ENCODE measurements at regions not wholly inside any gene's neighbourhood (a gene's known extent, or its start where the extent isn't known, plus 50 kb on each side); places are given as distances from the start of the nearest gene placed in this dataset.

- TF ChIP-seq EZH2phosphoT487 (IDR thresholded peaks at IDR 0.05; ENCODE audit: unreplicated experiment) (no peak), REST (IDR thresholded peaks at IDR 0.05; ENCODE audit: unreplicated experiment) (no peak), POLR2AphosphoS5 (IDR thresholded peaks at IDR 0.05; ENCODE audit: low read depth) (no peak), EZH2 (IDR thresholded peaks at IDR 0.05; ENCODE audit: low read depth, unreplicated experiment) (no peak), JUNB (IDR thresholded peaks at IDR 0.05; ENCODE audit: unreplicated experiment) (no peak), CREB1 (CRISPR knock-in tag; IDR thresholded peaks at IDR 0.05; ENCODE audit: low read depth) (no peak), NANOG (IDR thresholded peaks at IDR 0.05; ENCODE audit: borderline replicate concordance) (no peak), ZNF114 (CRISPR knock-in tag; IDR thresholded peaks at IDR 0.05) (no peak), STAT1 (IDR thresholded peaks at IDR 0.05; ENCODE audit: unreplicated experiment) (no peak)
- TF ChIP-seq, protein P1, sequence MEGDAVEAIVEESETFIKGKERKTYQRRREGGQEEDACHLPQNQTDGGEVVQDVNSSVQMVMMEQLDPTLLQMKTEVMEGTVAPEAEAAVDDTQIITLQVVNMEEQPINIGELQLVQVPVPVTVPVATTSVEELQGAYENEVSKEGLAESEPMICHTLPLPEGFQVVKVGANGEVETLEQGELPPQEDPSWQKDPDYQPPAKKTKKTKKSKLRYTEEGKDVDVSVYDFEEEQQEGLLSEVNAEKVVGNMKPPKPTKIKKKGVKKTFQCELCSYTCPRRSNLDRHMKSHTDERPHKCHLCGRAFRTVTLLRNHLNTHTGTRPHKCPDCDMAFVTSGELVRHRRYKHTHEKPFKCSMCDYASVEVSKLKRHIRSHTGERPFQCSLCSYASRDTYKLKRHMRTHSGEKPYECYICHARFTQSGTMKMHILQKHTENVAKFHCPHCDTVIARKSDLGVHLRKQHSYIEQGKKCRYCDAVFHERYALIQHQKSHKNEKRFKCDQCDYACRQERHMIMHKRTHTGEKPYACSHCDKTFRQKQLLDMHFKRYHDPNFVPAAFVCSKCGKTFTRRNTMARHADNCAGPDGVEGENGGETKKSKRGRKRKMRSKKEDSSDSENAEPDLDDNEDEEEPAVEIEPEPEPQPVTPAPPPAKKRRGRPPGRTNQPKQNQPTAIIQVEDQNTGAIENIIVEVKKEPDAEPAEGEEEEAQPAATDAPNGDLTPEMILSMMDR (conservative IDR thresholded peaks at IDR 0.05; ENCODE audit: low read depth in 2 of 2) = no peak
- TF ChIP-seq, protein P2, sequence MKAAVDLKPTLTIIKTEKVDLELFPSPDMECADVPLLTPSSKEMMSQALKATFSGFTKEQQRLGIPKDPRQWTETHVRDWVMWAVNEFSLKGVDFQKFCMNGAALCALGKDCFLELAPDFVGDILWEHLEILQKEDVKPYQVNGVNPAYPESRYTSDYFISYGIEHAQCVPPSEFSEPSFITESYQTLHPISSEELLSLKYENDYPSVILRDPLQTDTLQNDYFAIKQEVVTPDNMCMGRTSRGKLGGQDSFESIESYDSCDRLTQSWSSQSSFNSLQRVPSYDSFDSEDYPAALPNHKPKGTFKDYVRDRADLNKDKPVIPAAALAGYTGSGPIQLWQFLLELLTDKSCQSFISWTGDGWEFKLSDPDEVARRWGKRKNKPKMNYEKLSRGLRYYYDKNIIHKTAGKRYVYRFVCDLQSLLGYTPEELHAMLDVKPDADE (IDR thresholded peaks at IDR 0.05) = no peak
- TF ChIP-seq, protein P3, sequence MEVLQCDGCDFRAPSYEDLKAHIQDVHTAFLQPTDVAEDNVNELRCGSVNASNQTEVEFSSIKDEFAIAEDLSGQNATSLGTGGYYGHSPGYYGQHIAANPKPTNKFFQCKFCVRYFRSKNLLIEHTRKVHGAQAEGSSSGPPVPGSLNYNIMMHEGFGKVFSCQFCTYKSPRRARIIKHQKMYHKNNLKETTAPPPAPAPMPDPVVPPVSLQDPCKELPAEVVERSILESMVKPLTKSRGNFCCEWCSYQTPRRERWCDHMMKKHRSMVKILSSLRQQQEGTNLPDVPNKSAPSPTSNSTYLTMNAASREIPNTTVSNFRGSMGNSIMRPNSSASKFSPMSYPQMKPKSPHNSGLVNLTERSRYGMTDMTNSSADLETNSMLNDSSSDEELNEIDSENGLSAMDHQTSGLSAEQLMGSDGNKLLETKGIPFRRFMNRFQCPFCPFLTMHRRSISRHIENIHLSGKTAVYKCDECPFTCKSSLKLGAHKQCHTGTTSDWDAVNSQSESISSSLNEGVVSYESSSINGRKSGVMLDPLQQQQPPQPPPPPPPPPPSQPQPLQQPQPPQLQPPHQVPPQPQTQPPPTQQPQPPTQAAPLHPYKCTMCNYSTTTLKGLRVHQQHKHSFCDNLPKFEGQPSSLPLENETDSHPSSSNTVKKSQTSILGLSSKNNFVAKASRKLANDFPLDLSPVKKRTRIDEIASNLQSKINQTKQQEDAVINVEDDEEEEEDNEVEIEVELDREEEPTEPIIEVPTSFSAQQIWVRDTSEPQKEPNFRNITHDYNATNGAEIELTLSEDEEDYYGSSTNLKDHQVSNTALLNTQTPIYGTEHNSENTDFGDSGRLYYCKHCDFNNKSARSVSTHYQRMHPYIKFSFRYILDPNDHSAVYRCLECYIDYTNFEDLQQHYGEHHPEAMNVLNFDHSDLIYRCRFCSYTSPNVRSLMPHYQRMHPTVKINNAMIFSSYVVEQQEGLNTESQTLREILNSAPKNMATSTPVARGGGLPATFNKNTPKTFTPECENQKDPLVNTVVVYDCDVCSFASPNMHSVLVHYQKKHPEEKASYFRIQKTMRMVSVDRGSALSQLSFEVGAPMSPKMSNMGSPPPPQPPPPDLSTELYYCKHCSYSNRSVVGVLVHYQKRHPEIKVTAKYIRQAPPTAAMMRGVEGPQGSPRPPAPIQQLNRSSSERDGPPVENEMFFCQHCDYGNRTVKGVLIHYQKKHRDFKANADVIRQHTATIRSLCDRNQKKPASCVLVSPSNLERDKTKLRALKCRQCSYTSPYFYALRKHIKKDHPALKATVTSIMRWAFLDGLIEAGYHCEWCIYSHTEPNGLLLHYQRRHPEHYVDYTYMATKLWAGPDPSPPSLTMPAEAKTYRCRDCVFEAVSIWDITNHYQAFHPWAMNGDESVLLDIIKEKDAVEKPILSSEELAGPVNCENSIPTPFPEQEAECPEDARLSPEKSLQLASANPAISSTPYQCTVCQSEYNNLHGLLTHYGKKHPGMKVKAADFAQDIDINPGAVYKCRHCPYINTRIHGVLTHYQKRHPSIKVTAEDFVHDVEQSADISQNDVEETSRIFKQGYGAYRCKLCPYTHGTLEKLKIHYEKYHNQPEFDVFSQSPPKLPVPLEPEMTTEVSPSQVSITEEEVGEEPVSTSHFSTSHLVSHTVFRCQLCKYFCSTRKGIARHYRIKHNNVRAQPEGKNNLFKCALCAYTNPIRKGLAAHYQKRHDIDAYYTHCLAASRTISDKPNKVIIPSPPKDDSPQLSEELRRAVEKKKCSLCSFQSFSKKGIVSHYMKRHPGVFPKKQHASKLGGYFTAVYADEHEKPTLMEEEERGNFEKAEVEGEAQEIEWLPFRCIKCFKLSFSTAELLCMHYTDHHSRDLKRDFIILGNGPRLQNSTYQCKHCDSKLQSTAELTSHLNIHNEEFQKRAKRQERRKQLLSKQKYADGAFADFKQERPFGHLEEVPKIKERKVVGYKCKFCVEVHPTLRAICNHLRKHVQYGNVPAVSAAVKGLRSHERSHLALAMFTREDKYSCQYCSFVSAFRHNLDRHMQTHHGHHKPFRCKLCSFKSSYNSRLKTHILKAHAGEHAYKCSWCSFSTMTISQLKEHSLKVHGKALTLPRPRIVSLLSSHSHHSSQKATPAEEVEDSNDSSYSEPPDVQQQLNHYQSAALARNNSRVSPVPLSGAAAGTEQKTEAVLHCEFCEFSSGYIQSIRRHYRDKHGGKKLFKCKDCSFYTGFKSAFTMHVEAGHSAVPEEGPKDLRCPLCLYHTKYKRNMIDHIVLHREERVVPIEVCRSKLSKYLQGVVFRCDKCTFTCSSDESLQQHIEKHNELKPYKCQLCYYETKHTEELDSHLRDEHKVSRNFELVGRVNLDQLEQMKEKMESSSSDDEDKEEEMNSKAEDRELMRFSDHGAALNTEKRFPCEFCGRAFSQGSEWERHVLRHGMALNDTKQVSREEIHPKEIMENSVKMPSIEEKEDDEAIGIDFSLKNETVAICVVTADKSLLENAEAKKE (CRISPR knock-in tag; IDR thresholded peaks at IDR 0.05) = no peak
Measured at GRCh38 chr18:37852464-37852863, 286.9 kb upstream of the CELF4 start.

All from GM23338 (cell line).